AG09309 (cell line): ENCODE measurements at regions not wholly inside any gene's neighbourhood (a gene's known extent, or its start where the extent isn't known, plus 50 kb on each side); places are given as distances from the start of the nearest gene placed in this dataset.

Source experiments
- DNase-seq: peaks from one replicate; pipeline ENCODE4 v3.0.0-alpha.2; 2010; ENCODE audit warnings: low read depth
- H3K4me3 ChIP-seq: 2 replicates; pipeline ENCODE4 v1.5.1; 2011; ENCODE audit warnings: mild to moderate bottlenecking, low read depth, low read length, moderate library complexity; ENCODE audit not compliant: control insufficient read depth
- CTCF ChIP-seq: IDR thresholded peaks from 2 replicates; pipeline ENCODE4 v1.5.1; 2011; ENCODE audit warnings: mild to moderate bottlenecking, low read depth, low read length, inconsistent platforms; ENCODE audit not compliant: insufficient read depth, control insufficient read depth; ENCODE audit errors: missing control alignments

GRCh38 chr3:86173401-86173800 lies 817.5 kb downstream of the VGLL3 start:
- TF ChIP-seq CTCF = no peak
- no peak overlapping the region for H3K4me3 ChIP-seq
- no peak for DNase-seq

GRCh38 chr3:86168512-86168911 lies 822.4 kb downstream of the VGLL3 start:
- TF ChIP-seq CTCF = no peak
- H3K4me3 ChIP-seq = no peak overlapping the region
- DNase-seq = no peak

- TF ChIP-seq CTCF = no peak
- no peak for DNase-seq
- no peak overlapping the region for H3K4me3 ChIP-seq
Observed at GRCh38 chr3:86162521-86162920, 828.4 kb downstream of the VGLL3 start.

GRCh38 chr3:86161493-86161892 lies 829.5 kb downstream of the VGLL3 start:
- H3K4me3 ChIP-seq = no peak overlapping the region
- no peak for TF ChIP-seq CTCF
- DNase-seq = no peak

- no peak for DNase-seq
- H3K4me3 ChIP-seq = no peak overlapping the region
- TF ChIP-seq CTCF = no peak
Observed at GRCh38 chr3:86152620-86153019, 838.3 kb downstream of the VGLL3 start.

- no peak for DNase-seq
- H3K4me3 ChIP-seq = no peak overlapping the region
- no peak for TF ChIP-seq CTCF
Observed at GRCh38 chr3:86149054-86149453, 841.9 kb downstream of the VGLL3 start.

GRCh38 chr3:86147119-86147518 lies 843.8 kb downstream of the VGLL3 start:
- DNase-seq = no peak
- TF ChIP-seq CTCF = no peak
- no peak overlapping the region for H3K4me3 ChIP-seq
